ENCODE measurements at regions not wholly inside any gene's neighbourhood (a gene's known extent, or its start where the extent isn't known, plus 50 kb on each side); places are given as distances from the start of the nearest gene placed in this dataset.
"Not testable (repeated sequence)": the region's sequence is repeated elsewhere in the genome, so short reads cannot be mapped to it uniquely, and the experiment has no call there.

DNA sequence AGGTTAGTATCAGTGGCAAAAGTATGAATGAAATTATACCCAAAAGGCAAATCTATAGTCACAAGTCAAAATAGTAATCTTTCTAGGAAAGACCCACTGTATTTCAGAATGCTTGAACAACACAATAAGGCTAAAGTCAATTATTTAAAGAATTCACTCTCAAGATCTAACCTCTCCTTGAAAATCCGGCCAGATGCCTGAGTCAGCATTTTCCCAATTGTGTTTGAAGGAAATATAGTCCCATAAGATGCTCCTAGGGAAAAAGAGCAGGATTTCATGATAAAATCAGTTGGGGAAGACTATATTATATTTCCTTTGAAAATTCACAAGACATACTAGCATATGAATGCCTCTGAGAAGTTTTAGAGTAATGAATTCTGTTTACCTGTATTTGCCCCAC lies 1075.0 kb downstream of the GRM8 start:
- DNase-seq (ENCODE audit: low read depth) = no peak

DNA sequence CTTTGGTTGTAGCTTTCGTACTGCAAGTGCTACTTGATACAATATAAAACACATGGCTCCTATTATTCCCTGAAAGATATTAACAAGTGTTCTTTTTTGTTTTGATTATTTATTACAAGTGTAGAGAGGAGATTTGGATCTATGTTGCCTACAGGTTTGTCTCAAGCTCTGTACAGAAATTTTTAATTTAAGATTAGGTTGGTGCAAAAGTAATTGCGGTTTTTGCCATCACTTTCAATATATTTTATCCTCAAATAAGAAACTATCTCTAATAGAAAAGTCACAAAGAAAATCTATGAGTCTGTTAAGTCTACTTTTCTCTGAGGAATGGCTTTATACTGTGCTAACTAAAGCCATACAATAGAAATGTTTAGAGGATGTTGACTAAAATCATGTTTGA lies 1086.1 kb downstream of the GRM8 start:
- no peak for DNase-seq (ENCODE audit: low read depth)

DNA sequence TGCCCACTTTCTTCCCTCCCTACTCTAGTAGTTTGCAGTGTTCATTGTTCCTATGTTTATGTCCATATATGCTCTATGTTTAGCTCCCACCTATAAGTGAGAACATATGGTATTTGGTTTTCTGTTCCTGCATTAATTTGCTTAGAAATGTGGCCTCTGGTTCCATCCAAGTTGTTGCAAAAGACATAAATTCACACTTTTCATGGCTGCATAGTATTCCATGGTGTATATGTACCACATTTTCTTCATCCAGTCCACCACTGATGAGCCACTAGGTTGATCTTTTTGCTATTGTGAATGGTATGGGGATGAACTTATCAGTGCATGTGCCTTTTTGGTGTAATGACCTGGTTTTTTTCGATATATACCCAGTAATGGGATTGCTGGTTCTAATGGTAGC lies 1089.1 kb downstream of the GRM8 start:
- no peak for DNase-seq (ENCODE audit: low read depth)

DNA sequence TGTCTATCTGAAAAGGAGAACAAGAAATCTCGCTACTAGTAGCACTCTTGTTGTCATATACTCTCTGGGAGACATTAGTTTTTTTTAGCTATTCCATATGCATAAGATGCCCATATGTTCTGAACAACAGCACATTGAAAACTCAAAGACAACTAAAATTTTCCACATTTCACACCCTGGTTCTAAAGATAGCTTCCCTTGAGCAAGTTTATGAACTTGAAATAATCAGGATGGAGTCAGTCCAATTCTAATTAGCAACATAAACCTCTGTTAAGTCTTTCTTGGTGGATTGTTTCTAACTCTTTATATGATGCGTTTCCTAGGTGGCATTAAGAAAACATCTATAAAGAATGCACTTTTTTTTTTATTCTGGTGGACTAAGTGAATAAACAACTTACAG lies 1095.3 kb downstream of the GRM8 start:
- no peak for DNase-seq (ENCODE audit: low read depth)

DNA sequence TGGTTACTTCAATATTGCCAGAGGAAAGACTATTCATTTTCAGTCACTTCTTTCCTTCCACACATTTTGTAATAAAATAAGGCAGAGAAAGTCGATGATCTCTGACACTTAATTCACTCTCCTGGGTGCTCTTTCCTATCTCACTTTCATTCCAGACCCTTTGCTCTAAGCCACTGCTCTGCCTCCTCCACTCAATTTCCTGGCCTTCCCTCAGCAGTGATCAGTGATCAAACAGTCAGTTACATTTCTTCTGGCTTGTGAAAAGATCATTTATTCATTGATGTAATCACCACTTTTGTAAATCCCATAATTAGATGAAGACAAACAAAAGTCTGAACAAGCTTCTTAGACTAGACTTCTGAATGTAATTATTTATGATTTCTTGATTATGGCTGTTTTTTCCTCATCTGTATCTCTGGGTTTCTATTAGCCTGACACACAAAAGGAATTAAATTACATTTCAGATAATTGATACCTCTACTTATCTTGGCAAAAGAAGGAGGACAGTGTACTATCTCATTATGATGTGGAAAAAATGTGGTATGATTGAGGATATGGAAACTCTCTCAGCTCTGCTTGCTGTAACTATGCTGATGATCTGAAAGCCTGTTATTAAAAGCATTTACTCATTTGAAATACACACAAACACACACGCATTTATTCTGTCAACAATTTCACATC lies 1102.3 kb downstream of the GRM8 start:
- no peak for DNase-seq (ENCODE audit: low read depth)

DNA sequence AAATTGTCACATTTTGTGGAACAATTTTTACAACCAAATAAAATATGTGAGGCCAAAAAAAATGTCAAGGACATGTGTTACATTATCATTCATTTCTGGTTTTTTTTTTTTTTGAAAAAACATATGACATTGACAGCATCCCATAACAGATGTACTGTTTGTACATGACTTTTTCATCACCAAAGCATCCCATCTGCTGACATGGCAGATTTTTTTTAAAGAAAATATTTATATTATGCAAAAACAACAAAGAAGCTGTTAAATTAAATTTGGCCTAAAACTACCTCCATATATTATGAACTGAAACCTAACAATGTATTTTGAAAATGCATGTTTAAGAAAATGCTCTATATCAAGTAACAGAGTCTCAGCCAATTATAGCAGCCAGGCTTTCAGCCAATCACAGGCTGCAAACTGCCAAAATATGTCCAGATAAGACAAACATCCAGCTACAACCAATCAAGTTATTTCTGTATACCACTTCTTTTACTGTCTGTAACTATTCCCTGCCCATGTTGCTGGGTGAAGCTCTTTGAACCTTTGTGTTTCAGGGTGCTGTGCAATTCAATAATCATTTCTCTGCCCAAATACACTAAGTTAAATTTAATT lies 1111.8 kb downstream of the GRM8 start:
- no peak for DNase-seq (ENCODE audit: low read depth)

DNA sequence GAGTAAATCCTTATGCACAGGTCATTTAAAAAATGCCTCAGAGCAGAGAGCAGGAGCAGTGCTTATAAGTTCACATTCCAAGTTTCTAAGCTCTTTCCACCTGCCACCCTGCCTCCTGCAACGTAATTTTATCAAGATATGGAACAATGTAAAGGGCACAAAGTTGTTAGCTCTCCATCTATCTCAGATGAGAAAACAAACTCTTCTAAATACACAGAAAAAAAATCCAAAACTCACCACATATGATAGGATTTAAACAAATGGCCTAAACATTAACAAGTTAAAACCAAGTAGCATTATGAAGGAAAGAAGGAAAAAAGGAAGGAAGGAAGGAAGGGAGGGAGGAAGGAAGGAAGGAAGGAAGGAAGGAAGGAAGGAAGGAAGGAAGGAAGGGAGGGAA lies 1132.8 kb downstream of the GRM8 start:
- no peak for DNase-seq (ENCODE audit: low read depth)

DNA sequence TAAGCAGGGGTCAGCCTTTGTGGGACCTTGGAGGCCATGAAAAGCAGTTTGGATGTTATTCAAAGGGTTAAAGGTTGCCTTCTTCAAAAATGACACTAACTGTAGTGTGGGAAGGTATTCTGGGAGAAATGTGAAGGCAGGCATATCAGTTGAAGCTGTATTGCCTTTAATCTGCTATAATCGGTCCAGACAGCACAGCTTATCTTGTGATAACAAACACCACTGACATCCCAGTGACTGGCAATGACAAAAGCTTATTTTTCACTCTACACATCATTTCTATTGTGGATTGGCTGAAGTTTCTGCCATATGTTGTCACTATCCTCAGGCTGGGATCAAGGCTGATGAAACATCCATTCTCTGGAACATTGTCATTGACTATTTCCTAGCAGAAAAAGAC lies 1149.2 kb downstream of the GRM8 start:
- DNase-seq (ENCODE audit: low read depth) = no peak

DNA sequence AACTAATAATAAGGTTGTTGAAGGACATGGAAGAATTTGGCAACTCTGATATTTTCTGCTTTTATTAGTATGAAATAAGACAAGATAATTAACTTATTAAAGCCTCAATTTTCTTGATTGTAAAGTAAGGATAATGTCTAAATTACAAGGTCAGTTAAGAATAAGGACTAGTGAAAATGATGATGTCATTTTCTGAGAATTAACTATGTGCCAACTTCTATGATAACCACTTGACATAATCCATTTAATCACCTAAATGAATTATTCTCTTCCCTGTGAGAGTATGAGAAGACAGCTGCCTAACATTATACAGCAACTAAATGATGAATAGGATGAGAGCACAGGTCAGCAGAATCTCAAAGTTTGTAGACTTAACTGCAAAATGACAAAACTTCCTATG lies 1153.4 kb upstream of the POT1 start:
- no peak for DNase-seq (ENCODE audit: low read depth)

DNA sequence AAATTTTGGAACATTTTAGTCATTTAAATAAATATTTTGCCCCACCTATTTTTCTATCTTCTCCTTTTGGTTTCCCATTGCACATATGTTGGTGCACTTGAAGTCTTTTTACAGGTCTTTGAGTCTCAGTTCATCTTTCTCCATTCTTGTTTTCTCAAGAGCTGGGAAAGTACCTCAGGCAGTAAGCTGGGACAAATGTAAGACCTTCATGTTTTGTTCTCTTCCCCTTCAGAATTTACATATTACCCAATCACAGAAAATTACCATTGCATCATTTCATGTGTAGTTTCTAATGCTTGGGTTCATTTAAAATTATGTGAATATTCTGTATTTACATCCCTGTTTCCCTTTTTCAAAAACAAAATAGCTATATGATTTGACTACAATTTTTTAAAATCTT lies 1150.0 kb upstream of the POT1 start:
- no peak for DNase-seq (ENCODE audit: low read depth)

DNA sequence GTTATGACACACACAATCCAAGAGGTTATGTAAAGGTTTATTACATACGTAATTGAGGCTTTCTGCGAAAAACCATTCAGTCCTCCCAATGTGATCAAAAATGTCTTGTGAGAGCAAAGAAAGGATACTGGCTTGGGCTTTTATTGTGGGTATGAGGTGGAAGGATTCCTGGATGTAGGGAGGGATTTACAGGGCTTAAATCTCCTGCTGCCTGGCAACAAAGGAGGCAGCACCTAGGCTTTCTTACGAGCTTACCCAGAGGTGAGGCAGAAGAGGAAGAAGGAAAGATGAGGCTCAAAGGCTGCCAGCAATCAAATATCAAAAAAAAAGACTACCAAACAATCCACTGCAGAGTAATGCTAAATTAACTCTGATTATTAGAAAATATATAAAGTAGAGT lies 1149.5 kb upstream of the POT1 start:
- DNase-seq (ENCODE audit: low read depth) = no peak

DNA sequence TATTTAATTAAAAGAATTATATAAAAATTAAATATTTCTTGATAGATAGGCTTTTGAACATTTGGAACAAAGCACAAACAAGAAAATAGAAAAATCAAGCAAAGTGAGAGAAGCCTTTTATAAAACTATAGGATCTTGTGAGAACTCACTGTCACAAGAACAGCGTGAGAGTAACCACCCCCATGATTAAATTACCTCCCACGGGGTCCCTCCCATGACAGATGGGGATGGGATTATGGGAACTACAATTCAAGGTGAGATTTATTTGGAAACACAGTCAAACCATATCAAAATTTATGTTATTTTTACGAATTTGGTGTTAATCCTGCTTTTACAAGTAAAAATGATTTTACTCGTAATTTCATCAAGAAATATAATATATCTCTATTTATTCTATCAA lies 1136.1 kb upstream of the POT1 start:
- no peak for DNase-seq (ENCODE audit: low read depth)

DNA sequence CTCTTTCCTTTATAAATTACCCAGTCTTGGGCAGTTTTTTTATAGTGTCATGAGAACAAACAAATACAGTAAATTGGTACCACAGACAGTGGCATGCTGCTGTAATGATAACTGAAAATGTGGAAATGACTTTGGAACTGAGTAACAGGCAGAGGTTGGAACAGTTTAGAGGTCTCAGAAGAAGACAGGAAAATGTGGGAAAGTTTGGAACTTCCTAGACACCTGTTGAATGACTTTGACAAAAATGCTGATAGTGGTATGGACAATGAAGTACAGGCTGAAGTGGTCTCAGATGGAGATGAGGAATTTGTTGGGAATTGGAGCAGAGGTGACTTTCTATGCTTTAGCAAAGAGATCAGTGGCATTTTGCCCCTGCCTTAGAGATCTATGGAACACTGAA lies 1128.4 kb upstream of the POT1 start:
- DNase-seq (ENCODE audit: low read depth) = no peak

DNA sequence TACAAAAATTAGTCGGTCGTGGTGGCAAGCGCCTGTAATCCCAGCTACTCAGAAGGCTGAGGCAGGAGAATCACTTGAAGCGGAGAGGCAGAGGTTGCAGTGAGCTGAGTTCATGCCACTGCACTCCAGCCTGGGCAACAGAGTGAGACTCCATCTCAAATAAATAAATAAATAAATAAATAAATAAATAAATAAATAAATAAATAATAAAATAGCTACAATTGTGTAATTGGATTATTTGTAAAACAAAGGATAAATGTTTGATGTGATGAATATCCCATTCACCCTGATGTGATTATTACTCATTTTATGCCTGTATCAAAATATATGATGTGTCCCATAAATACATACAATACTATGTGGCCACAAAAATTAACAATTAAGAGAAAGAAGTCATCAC lies 1127.0 kb upstream of the POT1 start:
- not testable (repeated sequence) for DNase-seq (ENCODE audit: low read depth)

DNA sequence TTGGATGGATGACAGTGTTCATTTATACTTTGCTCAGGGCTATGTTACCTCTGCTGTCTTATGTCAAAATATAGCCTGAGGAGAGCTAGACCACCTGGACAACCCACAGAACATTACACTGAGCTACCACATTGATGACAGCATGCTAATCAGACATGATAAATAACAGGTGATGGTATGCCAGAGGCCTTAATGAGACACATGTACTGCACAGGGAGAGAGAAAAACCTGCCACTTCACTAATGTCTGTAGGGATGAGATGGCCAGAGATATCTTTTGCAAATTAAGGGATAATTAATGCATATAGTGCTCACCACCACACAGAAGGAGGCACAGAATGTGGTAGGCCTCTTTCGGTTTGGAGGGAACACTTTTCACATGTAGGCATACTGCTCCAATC lies 1122.6 kb upstream of the POT1 start:
- no peak for DNase-seq (ENCODE audit: low read depth)

DNA sequence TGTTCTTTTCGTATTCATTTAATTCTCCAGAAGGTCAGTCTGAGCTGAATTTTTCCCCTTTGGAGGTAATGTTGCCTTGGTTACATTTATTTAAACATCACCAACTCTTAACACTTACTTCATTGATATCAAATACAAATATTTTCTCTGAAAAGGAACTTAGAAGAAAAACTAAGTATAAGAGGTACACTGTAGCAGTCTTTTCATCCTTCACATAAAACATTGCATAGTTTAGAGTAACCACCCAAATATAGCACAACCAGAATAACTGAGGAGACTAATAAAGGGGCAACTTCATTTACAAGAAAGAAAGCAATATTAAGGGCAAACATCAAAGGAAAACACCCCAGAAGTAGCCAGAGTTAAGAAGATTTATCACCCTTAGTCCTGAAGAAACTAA lies 1115.0 kb upstream of the POT1 start:
- no peak for DNase-seq (ENCODE audit: low read depth)

DNA sequence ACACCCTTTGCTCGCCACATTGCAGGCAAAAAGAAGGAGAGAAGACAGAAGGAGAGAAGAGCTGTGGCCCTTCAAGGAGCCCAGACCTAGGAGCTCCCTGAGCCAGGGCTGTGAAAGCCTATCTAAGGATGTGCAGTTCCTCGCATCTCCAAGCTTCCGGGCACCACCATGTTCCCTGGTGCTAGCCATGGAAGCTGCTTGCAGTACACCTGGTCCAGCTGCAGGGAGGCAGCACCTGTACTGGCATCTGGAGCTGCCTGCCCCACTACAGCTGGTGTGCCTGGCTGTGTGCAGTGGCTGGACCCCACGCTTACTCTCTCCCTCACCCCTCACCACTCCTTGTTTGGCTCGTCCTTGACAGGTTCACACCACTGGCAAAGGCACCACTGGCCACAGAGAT lies 1111.8 kb upstream of the POT1 start:
- no peak for DNase-seq (ENCODE audit: low read depth)

DNA sequence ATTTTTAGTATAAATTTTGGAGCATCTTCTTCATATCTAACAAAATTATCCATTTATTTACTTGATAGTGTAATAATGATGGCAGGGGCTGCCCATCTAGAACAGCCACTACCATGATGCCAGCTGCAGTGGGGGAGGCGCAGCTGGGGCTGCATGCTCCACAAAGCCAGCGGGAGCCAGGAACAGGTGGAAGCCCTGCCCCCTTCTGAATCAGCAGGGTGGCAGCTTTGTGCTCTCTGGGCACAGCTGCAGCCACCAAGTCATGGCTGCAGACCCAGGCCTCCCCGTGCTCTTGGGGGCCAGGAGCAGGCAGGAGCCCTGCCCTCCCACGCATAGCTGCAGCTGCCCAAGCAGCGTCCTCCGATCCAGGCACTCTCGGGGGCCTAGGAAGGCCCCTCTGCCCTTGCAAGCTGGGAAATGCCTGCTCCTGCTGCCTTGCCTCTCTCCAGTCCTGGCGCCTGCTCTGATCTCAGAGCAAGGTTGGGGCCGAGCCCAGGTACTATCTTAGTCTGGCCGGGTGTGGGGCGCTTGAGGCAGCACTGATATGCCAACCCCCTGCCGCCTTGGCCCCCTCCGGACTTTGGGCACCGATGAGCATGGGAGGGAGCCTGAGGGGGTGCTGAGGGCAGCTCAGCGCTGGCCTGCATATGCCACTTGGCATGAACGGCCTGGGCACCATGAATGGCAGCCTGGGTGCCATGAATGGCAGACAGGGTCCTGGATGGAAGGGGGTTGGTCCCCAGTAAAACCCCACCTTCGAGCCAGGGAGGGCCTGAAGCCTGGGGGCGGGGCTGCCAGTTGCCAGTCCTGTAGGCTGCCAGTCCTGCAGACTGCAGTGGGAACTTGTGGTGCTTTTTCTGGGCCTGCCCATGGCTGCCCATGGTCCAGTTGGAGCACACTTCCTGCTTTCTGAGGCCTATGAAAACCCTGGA lies 1110.8 kb upstream of the POT1 start:
- DNase-seq (ENCODE audit: low read depth) = no peak

DNA sequence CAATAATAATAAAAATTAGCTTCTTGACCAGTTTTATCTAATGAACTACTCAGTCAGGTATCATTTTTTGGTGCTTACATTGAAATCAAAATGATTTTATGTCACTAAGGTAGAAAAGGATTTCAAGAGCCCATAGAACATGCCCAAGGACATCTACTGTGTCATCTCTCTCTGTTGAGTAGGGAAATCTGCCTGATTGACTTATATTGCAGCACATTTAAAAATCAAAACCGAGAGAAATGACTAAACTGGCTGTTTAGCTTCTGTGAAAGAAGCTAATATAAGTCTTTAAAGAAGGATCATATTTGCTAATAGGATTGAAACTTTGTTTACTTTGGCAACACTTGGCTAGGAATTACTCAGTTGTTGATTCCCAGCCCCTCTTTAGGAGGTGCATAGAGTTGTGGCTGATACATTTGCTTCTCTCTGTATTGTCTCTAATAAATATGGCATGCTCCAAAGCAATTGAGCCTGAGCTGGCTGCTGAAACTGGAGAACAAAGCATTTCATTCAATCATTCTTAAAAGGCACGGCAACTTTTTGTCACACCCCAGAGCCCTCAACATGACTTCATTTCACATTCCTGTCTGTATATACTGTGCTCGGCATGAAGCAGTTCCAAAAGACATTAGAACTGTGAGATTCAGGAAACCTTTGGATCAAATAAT lies 1096.9 kb upstream of the POT1 start:
- DNase-seq (ENCODE audit: low read depth) = no peak

DNA sequence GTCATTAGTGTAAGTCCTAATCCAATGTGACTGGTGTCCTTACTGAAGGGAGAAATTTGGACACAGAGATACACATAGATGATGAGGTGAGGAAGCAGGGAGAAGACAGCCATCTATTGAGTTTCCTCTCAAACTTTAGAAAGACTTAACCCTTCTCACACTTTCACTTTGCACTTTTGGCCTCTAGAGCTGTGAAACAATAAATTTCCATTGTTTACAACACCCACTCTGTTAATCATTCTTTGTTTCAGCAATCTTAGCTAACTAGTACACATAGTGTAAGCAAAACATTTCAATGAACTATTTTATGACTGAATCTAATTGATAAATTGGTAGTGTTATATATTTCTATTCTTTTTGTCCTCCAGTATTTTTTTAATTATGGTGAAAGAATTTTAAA lies 1092.8 kb upstream of the POT1 start:
- DNase-seq (ENCODE audit: low read depth) = no peak

DNA sequence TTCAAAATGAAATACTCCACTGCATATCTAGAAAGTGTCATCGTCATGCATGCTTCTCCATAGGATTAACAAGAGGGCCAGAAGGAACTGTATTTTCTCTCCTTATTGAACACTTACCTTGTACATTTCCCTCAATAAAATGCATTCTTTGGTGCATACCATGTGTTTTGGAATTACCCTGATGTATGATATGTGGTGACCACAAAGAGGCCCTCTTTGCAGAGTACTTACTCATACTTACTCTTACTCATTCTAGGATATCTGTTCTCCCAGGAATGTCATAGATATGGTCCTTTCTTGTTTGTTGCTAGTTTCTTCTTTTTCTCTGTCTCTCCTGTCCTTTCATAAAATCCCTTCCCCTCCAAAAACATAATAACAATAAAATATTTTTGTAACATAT lies 1087.1 kb upstream of the POT1 start:
- DNase-seq (ENCODE audit: low read depth) = no peak

DNA sequence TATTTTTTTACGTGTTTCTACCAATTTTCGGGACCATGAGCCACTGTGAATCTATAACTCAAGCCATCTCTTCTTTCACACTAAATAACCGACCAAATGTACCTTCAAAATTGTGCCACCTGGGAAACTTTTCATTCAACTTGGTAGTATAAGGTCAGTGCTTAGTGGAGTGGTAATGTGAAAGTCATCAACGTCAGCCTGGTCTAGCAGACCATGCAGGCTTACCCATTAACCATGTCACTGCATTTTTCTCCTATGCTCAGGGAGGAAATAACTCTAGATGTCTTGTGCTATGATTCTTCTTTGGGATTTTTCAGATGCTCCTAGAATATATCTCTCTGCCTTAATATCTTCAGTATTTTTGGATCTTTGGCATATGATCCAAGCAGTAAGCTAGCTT lies 1075.4 kb upstream of the POT1 start:
- no peak for DNase-seq (ENCODE audit: low read depth)

DNA sequence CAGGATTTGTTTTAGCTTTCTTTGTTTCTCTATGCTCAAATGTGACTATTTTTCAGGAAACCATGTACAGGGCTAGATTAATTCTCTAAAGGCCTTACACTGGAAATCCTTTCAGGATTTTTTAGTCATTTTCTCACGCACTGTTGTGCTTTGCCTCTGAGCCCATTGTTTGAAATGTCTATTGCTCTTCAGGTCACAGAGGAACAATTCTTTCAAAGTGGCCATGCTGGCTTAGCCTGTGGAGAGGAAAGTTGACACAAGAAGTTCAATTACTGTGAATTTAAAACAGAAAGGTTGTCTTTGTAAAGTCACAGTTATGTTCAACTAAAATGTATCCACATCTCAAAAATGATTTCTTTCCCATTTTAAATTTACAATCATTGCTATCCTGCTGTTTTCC lies 1071.7 kb upstream of the POT1 start:
- no peak for DNase-seq (ENCODE audit: low read depth)
